Transverse colon (tissue), 4 donors: ENCODE measurements at regions not wholly inside any gene's neighbourhood (a gene's known extent, or its start where the extent isn't known, plus 50 kb on each side); places are given as distances from the start of the nearest gene placed in this dataset.

ENCODE experiments used
- DNase-seq: peaks from one replicate; pipeline ENCODE4 v3.0.0-alpha.2; 2019
- H3K27ac ChIP-seq, 4 donors: fragments of 200-600 bp; sonication (generic); 2 replicates each; pipeline ENCODE4 v1.5.1; 2016 to 2018; ENCODE audit warnings: inconsistent platforms in 4 of 4
- H3K27me3 ChIP-seq: fragments of 200-600 bp; sonication (generic); 2 replicates; pipeline ENCODE4 v1.5.1; 2017; ENCODE audit warnings: inconsistent platforms
- H3K36me3 ChIP-seq, 4 donors: fragments of 200-600 bp; sonication (generic); 2 replicates each; pipeline ENCODE4 v1.5.1; 2017 to 2019; ENCODE audit warnings: inconsistent platforms in 4 of 4
- H3K4me1 ChIP-seq, 4 donors: fragments of 200-600 bp; sonication (generic); 2 replicates each; pipeline ENCODE4 v1.5.1; 2017 to 2020; ENCODE audit warnings: inconsistent platforms in 4 of 4
- H3K4me3 ChIP-seq, 4 donors: fragments of 200-600 bp; sonication (generic); 1 replicate in 1 of 4; 2 replicates in 3 of 4; pipeline versions ENCODE4 v1.5.1 to v1.6.1; 2017 to 2019; ENCODE audit warnings: inconsistent platforms in 4 of 4
- H3K9me3 ChIP-seq, 2 donors: fragments of 200-600 bp; sonication (generic); 2 replicates each; pipeline ENCODE4 v1.5.1; 2017 to 2019; ENCODE audit warnings: inconsistent platforms in 2 of 2
- EP300 ChIP-seq: sonication (generic); formaldehyde crosslinking; IDR thresholded peaks from one replicate; pipeline ENCODE4 v1.6.1; 2017; ENCODE audit warnings: antibody characterized with exemption, low read depth
- POLR2A ChIP-seq: fragments of 450-650 bp; IDR thresholded peaks from one replicate; pipeline ENCODE4 v1.6.1; 2016; ENCODE audit warnings: antibody characterized with exemption, mild to moderate bottlenecking, moderate library complexity
- POLR2AphosphoS5 ChIP-seq, 3 donors: sonication (generic); formaldehyde crosslinking; IDR thresholded peaks; one replicate each; pipeline ENCODE4 v1.6.1; 2016; ENCODE audit warnings: antibody characterized with exemption in 3 of 3
- WGBS, 2 donors: methylation state at CpG; one replicate each; pipeline ENCODE4 v1.1.5; 2018; ENCODE audit warnings: low coverage in 1 of 2; 5-methylcytosine and 5-hydroxymethylcytosine counted together
- in situ Hi-C, 4 donors: fragments of 200-750 bp; cut with MboI; loops; one replicate each; pipeline versions ENCODE4 v1.15.0 to v1.15.1; 2017; ENCODE audit warnings: low sequenced_read_pairs in 3 of 4, low pct_ligation_motif_present in 1 of 4, low pct_unique_long_range_greater_than_20kb in 1 of 4
- intact Hi-C: fragments of 100-400 bp; cut with DNase I; formaldehyde crosslinking; loops from one replicate; pipeline ENCODE4 v1.15.1; 2023; ENCODE audit warnings: low total_unique reads
- TF ChIP-seq, protein P1 (sequence below), 5 experiments: fragments of 200-600 bp in 3 of 5; fragments of 450-650 bp in 2 of 5; sonication (generic) in 3 of 5; IDR thresholded peaks; 1 replicate in 2 of 5; 2 replicates in 3 of 5; pipeline ENCODE4 v1.5.1; 2016 to 2017; ENCODE audit warnings: antibody characterized with exemption in 5 of 5, inconsistent platforms in 3 of 5, mild to moderate bottlenecking in 2 of 5, moderate library complexity in 1 of 5

DNA sequence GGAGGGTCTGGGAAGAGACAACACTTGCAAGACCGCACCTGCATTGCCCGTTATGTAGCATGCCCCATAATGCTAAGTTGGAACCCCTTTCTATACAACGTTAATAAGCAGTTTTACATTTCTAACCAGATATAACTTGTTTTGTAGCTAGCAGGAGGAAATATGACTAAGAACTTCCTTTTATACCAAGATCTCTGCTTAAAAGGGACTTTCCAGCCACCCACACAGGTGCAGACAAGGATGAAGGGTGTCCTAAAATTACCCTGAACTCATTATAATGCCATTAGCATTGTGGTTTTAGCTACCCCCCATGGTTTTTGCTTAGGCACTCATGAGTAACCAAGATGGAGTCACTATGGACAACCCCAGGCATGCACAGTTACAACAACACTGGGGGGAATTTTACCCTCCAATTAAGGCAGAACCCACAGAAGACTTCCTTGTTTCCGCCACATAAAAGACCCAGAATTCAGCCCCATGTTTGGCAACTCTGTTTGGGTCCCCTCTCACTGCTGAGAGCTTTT is 362.8 kb downstream of the CBLN2 start:
- 53 to 73% methylated on average over 3 to 4 of the region's 4 CpGs for WGBS, 2 donors
- Histone ChIP-seq H3K36me3 (no peaks in the 10 kb centered on the region), H3K4me1 (no peaks in the 10 kb centered on the region), H3K4me3 (no peak overlapping the region), H3K27me3 (no peaks in the 10 kb centered on the region), H3K27ac (no peak overlapping the region), H3K9me3 (no peaks in the 10 kb centered on the region)
- no peak for DNase-seq
- intact Hi-C loops, result no loop called here
- no peak for TF ChIP-seq EP300
- TF ChIP-seq POLR2AphosphoS5 (IDR thresholded peaks at IDR 0.05), result no peak
- TF ChIP-seq, protein P1, sequence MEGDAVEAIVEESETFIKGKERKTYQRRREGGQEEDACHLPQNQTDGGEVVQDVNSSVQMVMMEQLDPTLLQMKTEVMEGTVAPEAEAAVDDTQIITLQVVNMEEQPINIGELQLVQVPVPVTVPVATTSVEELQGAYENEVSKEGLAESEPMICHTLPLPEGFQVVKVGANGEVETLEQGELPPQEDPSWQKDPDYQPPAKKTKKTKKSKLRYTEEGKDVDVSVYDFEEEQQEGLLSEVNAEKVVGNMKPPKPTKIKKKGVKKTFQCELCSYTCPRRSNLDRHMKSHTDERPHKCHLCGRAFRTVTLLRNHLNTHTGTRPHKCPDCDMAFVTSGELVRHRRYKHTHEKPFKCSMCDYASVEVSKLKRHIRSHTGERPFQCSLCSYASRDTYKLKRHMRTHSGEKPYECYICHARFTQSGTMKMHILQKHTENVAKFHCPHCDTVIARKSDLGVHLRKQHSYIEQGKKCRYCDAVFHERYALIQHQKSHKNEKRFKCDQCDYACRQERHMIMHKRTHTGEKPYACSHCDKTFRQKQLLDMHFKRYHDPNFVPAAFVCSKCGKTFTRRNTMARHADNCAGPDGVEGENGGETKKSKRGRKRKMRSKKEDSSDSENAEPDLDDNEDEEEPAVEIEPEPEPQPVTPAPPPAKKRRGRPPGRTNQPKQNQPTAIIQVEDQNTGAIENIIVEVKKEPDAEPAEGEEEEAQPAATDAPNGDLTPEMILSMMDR (IDR thresholded peaks at IDR 0.05), result no peak
- TF ChIP-seq POLR2A, result no peak
- in situ Hi-C loops, result loop anchor here in 1 of 4 donors (25.0 kb wide), 1 partner anchor 94 kb away; no protein-coding TSS in a partner anchor

DNA sequence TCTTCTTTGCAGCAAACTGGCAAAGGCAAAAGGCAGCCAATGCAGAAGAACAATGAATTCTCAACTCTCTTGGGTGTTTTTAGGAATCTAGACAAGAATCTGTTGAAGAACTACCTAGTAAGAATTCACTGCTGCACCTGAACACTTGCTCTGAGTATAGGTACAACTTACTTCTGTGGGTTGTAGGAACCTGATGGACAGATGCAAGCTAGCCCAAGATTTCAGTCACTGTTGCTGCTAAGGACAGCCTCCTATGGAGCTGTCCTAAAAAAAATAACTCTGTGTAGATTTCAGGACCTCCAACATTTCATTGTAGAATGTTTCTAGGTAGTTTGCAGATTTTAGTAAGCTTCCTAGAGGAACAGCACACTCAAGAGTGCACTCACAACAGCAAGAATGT is 363.5 kb downstream of the CBLN2 start:
- no peak for TF ChIP-seq POLR2AphosphoS5 (IDR thresholded peaks at IDR 0.05)
- no peak for TF ChIP-seq POLR2A
- TF ChIP-seq EP300, result no peak
- TF ChIP-seq, protein P1 (IDR thresholded peaks at IDR 0.05), result no peak
- Histone ChIP-seq H3K27me3 (no peaks in the 10 kb centered on the region), H3K4me1 (no peaks in the 10 kb centered on the region), H3K27ac (no peak overlapping the region), H3K36me3 (no peaks in the 10 kb centered on the region), H3K4me3 (no peak overlapping the region), H3K9me3 (no peaks in the 10 kb centered on the region)
- no peak for DNase-seq
- intact Hi-C loops (no loop called here), in situ Hi-C loops (loop anchor here in 1 of 4 donors (25.0 kb wide), 1 partner anchor 93 kb away; no protein-coding TSS in a partner anchor)

DNA sequence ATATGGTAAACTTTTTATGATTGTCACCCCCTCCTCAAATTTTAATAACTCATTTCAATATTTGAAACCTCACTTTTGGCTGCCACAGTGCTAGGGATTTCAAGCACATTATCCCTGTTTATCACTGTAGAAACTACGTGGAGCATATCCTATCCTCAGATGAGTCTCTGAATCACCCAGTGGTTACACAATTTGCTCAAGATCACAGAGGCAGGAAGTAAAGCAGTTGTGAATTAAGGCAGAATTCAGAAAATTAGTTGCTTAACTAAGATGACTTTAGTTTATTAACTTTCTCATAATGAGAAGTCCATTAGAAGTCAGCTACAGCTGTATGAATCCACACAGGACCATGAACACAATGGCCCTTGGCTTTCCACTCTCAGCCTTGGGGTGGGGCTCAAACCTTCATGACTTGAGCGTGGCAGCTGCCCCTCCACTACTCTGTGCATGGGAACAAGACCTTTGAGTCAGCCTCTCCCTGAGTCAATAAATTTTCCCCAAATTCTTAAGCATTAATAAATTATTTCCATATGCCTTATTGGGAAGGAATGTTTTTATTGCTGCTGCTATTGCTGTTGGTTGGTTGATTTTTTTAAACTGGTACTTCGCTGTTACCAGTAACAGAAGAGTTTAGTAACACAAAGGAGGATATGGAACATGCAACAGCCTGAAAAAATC is 369.0 kb downstream of the CBLN2 start:
- TF ChIP-seq, protein P1 (IDR thresholded peaks at IDR 0.05), result no peak
- no peak for TF ChIP-seq POLR2AphosphoS5 (IDR thresholded peaks at IDR 0.05)
- no peak for TF ChIP-seq POLR2A
- no peak for TF ChIP-seq EP300
- H3K9me3 ChIP-seq, result no peaks in the 10 kb centered on the region
- no peaks in the 10 kb centered on the region for H3K4me1 ChIP-seq
- H3K27ac ChIP-seq, result no peak overlapping the region
- no peaks in the 10 kb centered on the region for H3K36me3 ChIP-seq
- no peak overlapping the region for H3K4me3 ChIP-seq
- 52 to 61% methylated on average over 2 to 3 of the region's 3 CpGs for WGBS, 2 donors
- DNase-seq, result no peak
- no peaks in the 10 kb centered on the region for H3K27me3 ChIP-seq
- in situ Hi-C loops (loop anchor here in 1 of 4 donors (25.0 kb wide), 1 partner anchor 88 kb away; no protein-coding TSS in a partner anchor), intact Hi-C loops (no loop called here)

DNA sequence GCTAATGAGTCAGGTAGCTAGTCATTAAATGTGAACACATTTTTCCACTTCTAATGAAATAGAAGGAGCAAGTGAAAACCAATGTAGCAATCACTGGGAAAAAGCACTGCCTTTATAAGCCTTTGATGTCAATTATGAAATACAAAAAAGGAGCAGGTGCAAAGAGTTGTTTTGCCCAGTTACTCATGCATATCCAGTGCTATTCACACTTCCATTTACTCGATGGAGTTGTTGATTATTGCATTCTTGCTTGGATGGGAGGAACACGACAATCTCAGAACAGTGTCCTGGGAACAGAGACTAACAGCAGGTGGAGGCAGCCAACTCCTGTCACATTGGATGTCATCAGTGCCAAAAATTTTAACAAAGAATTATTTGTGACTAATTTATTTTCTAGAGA is 372.5 kb downstream of the CBLN2 start:
- no peak for DNase-seq

More for the DNA sequence above, 372.5 kb downstream of the CBLN2 start:
- in situ Hi-C loops, result no loop called here
- no peak for TF ChIP-seq EP300
- TF ChIP-seq POLR2AphosphoS5 (IDR thresholded peaks at IDR 0.05), result no peak
- no peak for TF ChIP-seq POLR2A
- TF ChIP-seq, protein P1 (IDR thresholded peaks at IDR 0.05), result no peak
- Histone ChIP-seq H3K9me3 (no peaks in the 10 kb centered on the region), H3K27me3 (no peaks in the 10 kb centered on the region), H3K4me3 (no peak overlapping the region), H3K36me3 (no peaks in the 10 kb centered on the region), H3K4me1 (no peaks in the 10 kb centered on the region), H3K27ac (no peak overlapping the region)
- WGBS, 2 donors, result 48 to 62% methylated on average over 2 of the region's 2 CpGs
- intact Hi-C loops, result no loop called here
